Retina (tissue), 1 donor: ENCODE measurements at regions not wholly inside any gene's neighbourhood (a gene's known extent, or its start where the extent isn't known, plus 50 kb on each side); places are given as distances from the start of the nearest gene placed in this dataset.
"Not testable (repeated sequence)": the region's sequence is repeated elsewhere in the genome, so short reads cannot be mapped to it uniquely, and the experiment has no call there.

Source experiments
- DNase-seq: peaks from one replicate; pipeline ENCODE4 v3.0.0-alpha.2; 2016

DNA sequence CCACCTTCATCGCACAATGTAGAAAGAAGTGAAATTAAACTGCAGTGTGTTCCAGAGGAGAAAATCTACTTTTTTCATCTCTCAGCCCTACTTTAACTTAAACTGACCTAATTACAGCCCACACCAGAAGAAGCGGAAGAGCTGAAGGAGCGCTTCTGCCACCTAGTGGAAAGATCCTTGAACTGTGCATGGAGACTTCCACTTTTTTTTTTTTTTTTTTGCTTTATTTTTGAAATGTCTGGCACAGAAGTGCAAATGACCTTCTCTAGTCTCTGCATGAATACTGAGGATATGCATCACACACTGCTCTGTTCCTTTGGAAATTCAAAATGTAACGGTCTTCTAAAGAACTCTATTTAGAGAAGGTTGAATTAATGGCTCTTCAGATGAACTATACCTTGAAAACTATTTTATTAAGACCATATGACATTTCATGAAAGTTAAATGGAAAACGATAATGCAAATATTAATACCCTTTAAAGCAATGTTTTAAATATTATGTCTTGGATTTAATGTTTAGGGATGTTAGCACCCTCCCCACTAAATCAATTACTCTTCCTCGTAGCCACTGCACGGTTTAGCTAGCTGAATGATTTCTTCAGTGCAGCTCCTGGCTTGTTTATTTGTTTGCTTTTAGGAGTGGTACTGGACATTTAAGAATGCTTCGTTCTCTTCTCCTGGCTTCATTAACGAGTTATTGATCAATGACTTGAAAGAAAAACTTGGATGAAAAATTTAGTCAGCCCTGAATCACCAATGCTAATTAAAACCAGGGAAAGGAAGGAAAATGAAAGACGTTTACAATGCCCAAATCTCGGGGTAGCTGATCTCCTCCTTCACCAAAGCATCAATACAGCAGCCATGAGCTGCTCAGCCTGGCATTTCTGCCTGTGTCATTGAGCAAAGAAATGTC, 569.6 kb upstream of the GJE1 start:
- peak; percentile 90 for DNase-seq

DNA sequence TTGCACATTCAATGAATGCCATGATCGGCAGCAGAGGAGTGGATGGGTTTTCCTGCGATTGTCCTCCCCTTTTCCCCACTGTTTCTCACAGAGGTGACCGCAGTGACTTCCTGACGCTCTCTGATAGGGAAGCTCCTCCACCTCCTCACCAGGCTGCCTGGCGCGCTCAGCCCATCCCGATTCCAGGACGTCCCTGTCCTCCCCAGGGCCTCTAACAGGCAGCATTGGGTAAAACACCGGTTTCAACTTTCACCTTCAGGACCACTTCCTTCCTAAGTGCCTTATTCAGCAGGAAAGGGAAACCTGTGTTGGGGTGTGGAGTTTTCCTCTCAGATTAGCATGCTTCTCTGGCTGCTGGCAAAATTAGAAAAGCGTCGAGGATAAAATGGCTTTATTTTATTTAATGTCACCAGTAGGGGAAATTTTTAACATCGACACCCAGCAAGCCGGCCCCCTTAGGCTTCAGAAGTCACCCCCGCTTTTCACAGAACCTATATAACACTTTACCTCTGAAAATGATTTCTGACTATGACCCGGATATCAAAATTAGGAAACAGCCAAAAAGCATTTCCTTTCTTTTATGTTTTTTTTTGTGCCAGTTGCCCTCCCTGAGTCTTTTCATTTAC, 570.4 kb upstream of the GJE1 start:
- peak; percentile 73 for DNase-seq

DNA sequence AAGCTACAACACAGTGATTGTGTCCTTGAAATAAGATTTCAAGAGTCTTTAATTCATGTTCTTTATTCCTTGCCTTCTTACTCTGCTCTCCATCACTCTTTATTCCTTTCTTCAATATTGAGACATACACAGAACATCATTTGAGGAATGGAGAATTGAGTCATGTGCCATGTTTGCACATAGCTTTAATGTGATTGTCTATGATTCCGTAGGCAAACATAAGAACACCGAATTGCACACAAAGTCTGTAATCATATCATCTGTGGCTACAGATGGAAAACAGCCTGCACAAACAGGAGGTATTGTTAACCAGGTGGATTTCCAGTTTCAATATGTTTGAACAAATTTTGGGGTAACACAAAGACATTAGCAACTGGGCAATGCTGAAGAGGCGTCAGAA, 571.6 kb upstream of the GJE1 start:
- DNase-seq, result no peak

DNA sequence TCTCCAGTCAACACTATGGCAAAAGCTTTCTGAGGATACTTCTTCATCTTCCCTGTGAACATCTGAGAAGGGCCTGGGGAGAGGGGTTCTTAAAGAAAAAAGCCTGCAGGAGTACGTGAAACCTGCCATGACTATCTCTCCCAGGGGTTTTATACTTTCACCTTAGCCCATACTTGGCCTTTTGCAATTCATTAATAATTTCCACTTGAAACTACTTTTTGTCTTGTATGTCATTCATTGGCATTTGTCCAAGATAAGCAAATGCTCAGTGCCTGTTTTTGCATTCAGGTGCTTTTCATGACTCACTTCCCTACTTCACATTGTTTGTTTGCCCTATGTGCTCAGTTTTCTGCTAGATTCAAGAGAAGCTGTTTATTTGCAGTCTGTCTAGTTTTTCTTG, 580.3 kb upstream of the GJE1 start:
- no peak for DNase-seq

DNA sequence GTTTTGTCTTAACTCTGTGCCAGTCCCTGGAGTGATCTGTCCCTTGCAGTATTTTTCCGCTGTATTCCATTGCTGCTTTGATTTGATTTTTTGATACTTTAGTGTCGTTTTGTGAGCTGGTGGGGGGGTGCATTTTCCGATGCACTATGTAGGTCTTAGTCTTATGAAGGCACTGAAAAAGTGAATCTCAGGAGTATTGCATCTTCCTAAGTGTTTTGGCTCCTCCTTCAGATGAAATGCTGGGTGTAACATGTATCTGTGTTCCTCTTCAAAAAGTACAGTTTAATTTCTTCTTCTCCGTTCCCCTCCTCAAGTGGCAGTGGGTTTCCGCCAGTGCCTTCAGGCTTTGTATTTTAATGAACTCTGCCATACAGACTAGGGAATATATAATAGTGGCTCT, 580.7 kb upstream of the GJE1 start:
- DNase-seq, result no peak

DNA sequence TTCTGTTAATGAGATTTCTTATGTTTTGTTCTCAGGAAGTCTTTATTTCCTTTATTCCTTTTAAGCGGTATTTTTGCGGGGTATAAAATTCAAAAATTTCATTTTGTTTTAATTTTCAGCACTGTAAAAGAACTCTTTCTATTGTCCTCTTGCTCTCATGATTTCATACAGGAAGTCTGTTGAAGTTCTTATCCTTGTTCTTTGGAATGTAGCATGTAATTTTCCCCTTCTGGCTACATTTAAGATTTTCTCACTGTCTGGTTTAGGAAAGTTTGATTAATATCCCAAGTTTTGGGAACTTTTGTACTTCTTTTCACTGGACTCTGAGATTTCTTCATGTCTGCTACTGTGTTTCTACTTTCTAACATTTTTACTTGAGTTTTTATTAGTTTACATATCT, 581.4 kb upstream of the GJE1 start:
- no peak for DNase-seq

DNA sequence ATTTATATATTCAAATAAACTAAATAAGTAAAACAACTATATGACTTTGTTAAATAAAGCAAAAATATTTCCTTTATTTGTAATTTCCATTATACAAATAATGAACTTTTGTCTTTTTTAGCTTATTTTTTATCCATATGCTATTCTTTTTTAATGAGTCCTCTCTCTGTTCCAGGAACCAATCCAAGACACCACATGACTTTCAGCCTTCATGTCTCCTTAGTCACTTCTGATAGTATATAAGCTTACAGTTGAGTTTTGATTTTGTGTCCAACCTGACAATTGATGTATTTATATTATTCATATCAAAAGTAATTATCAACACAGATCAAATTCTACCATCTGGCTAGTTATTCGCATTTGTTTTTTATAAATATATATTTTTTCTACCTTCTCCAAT, 582.3 kb upstream of the GJE1 start:
- DNase-seq, result no peak

DNA sequence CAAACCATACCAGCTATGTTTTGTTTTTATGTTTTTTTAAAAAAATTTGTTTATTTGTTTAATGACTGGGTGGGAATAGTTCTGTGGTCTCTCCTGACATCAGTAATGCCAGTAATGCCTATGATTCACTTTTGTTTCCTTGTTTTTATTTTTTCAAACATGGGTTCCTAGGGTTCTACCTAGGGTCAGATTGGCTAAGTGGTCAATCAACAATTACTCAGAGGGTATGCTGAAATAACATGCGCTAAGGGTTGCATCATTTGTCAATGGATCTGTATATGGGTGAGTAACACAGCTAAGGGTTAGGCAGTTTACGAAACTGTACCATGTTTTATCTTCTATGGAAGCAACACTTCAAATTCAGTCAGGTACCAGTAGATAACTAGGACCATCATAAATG, 583.8 kb upstream of the GJE1 start:
- DNase-seq, result no peak

DNA sequence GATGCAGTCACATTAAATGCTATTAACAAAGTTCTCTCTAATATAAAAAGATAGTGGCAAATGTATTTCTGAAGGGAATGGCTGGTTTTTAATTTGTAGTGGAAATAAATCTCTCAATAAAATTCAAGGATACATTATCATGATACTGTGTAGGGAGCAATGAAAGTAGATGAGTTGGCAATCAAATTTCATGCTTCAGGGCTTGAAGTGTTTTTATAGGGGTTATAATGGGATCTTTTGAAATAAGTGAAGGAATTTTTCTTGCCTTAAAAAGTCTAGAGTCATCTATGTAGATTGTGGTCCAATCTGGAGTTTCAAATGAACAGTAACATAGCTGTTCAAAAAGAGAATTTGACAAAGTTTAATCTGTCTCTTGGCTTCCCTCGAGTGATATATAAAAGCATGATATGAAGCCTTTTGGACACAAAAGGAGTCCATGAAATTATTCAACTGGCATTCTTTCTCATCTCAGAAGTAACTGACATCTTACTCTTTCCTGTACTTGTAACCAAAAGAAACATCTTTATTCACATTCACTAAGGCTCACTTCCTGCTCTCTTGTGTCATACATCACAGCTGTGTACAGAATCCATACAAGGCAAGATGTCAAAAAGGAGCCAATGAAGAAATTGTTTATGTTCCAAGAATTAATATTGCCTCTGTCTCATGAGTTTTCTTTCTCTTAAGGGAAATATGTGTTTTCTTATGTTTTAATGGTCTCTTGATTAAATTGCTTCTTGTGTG, 591.0 kb upstream of the GJE1 start:
- no peak for DNase-seq

DNA sequence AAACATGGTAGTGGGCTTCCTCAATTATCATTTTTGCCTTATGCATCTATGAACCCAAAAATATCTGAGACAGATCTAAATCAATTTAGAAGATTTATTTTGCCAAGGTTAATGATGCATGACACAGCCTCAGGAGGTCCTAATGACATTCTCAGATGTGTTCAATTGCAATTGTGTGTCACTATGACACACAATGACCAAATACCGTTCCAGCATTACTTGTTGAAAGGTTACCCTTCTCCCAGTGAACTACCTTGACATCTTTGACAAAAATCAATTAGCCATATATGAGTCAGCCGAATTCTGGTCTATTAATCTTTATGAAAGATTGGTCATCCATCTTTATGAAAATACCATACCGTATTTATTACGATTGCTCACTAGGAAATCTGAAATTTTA, 592.5 kb upstream of the GJE1 start:
- no peak for DNase-seq

DNA sequence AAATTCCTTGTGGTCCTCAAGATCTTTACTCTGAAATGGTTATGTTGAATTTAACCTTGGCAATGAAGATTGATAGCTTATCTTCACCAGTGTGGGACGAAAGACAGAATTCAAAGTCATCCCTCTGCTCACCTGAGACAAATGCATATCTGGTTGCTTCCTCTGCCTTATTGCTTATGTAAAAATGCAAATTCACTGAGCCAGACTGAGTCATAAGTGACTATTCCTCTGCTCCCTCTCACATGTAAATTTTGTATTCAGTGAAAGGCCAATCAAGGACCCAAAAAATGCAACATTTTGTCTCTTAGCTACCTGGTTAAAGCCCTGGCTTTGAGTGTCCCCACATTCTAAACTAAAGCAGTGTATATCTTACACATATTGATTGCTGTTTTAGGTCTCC, 593.1 kb upstream of the GJE1 start:
- DNase-seq, result no peak

DNA sequence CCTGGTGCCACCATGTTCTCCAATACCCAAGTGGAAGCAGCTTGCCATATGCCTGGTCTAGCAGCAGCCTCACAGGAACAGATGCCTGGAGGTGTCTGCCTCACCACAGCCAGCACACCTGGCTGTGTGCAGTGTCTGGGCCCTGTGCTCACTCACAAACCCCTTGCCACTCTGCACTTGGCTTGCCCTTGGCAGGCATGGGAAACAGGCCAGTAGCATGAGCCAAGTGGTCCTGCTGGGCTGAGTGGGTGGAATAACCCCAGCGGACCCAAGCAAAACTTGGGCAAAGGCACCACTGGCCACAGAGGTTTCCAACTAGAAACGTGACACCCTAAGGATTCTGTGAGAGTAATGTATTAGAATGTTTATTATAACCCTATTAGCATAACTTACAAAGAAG, 600.5 kb upstream of the GJE1 start:
- no peak for DNase-seq

DNA sequence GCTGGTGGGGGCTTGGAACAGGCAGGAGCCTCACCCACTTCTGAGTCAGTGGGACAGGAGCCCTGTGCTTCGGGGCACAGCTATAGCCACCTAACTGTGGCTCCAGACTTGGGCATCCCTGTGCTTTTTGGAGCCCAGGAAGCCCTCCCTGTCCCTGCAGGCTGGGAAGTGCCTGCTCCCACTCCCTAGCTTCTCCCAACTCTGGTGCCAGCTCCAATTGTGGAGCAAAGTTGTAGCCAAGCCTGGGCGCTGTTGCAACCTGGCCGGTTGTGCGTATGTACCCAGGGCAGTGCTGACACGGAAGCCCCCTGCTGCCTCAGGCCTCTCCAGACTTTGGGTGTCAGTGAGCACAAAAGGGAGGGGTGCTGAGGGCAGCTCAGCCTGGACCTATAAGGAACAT, 601.7 kb upstream of the GJE1 start:
- DNase-seq, result no peak

DNA sequence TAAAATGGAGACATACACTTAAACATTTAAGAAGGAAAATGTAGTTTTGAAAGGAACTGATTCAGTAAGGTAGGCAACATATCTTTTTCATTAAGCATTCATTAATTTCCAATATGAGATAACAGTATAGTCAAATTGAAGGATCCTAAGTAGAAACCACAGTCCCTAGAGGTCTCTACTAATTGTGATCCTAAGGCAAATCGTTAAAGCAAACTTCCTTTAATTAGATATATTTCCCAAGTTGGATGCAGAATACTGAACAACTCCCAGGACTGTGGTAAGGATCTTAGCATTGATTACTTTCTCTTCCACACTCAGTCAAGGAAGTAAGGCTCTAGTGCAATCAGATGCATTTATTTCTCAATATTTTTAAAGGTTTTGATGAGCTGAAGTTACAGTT, 604.1 kb upstream of the GJE1 start:
- DNase-seq, result no peak

DNA sequence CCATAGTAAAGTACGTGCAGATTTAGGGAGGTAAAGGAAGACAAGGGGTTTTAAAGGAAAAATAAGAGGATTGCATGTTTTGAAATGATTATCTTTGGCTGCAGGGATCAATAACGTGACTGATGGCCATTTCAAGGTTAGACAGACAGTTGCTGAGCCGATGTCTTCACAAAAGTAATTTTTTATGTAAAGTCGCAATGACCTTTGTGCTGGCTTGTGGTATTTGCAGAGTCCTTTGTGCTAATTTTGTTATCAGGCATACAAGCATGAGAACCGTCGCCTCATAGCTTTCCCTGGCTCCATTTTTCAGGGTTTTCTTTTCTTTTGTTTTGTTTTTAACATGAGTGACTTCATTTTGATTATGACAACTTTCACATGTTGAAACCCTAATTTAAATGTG, 605.7 kb upstream of the GJE1 start:
- no peak for DNase-seq

DNA sequence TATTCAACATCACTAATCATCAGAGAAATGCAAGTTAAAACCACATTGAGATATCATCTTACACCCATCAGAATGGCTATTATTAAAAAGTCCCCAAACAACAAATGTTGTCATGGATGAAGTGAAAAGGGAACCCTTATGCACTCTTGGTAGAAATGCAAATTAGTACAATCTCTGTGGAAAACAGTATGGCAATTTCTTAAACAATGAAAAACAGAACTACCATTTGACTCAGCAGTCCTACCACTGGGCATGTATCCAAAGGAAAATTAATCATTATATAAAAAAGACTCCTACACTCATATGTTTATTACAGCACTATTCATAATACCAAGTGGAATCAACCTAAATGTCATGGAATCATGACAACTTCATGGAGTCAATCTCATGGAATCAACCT, 611.3 kb upstream of the GJE1 start:
- DNase-seq, result no peak

DNA sequence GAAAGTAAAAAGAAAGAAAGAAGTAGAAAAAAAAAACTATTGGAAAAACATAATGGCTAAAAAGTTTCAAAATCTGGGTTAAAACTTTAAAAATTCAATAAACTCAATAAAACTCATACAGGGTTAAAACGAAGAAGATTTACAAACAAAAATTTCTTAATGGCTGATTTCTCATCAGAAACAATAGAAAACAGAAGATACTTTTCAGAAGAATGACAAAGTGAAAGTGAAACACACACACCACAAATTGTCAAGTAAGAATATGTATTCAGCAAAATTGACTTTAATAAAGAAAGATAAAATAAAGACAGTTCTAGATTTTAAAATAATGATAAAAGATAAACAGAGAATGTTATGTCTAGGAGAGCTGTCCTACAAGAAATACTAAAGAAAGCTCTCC, 618.9 kb upstream of the GJE1 start:
- no peak for DNase-seq

DNA sequence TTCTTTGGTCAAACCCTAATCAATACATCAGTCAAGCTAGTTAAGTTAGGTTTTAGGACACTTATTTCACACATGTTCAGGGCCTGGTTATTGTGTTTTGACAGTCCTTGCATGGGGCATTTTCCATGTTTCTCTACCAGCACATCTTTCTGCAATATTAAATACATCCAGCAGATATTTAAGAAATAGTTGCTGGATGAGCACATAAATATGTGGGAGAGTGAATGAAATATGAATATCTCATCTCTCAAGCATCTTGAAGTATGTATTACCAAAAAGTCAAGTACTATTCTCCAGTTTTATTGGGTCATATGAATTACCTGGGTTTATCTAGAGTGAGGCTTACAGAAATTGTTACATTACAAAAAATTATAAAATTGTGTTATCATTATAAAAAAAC, 621.9 kb upstream of the GJE1 start:
- no peak for DNase-seq

DNA sequence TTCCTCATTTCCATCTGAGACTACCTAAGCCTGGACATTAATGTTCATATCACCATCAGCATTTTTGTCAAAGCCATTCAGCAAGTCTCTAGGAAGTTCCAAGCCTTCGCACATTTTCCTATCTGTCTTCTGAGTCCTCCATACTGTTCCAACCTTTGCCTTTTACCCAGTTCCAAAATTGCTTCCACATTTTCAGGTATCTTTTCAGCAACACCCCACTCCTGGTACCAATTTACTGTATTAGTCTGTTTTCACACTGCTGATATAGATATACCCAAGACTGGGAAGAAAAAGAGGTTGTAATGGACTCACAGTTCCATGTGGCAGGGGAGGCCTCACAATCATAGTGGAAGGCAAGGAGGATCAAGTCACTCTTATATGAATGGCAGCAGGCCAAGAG, 626.7 kb upstream of the GJE1 start:
- not testable (repeated sequence) for DNase-seq

DNA sequence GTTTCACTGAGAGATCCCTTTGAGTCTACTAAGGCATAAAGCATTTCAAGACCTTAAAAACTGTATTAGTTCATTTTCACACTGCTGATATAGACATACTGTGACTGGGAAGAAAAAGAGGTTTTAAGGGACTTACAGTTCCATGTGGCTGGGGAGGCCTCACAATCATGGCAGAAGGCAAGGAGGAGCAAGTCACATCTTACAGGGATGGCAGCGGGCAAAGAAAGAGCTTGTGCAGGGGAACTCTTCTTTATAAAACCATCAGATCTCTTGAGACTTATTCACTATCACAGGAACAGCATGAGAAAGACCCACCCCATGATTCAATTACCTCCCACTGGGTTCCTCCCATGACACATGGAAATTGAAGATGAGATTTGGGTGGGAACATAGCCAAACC, 628.4 kb upstream of the GJE1 start:
- not testable (repeated sequence) for DNase-seq

DNA sequence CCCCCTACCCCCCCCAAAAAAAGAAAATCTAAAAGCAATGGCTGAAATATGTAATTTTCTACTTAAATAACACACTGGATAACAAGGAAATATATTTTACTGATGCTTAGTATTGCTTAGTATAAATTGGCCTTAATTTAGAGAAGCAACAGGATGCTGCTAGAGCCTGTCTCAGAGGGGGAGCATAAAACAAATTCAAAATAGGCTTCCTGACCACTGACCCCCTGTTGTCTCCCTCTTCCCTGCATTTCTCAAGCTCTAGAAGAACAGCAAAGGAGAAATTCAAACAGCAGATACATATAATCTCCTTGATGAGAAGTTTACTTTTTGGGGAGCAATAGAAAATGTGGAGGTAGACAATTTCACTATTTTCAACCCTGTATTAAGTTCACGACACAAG, 631.1 kb upstream of the GJE1 start:
- DNase-seq, result no peak

DNA sequence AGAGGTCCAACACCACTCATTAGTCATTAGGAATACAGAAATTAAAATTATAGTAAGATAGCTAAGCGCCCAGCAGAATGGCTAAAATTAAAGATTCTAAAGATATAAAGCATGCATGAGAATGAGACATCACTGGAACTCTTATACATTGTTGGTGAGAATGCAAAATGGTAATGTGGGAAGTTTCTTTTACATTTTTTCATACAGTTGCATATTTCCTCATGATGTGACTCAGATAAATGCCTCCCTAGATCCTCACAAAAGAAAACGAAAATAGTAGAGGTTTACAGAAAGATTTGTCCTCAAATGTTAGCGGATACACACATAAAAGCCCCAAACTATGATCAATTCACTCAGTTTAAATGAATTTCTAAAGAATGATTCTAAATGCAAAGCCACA, 633.7 kb upstream of the GJE1 start:
- DNase-seq, result no peak

DNA sequence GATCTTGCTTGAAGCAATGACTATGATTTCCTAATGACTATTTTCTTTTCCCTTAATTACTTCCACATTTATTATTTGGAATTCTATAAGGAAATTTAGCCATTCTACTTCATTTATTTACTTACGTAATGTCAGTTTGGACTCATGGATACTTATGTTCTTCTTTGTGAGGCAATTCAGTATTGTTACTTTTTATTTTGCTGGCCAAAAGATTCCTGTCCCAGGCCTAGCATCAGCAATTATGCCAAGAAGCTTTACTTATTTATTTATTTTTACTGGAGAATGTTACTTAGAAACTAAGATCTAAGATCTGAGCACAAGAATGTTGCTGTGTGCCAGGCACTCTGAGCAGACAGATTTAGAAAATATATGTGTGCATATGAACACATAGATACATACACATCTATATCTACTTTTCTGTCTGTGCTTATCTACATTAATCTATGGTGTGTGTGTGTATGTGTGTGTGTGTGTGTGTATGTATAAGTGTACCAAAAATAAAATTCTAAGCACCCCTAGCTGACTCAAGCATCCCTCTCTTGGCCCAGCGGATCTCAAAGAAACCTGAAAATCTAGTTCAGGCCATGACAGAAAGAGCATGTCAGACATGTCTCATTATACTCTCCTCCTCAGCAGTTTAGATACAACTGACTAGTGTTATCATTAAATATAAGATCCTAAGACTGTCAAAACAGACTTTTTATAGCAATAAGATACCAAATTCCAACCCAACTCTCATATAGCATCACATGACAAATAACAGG, 640.0 kb upstream of the GJE1 start:
- no peak for DNase-seq
